ENCODE measurements at regions not wholly inside any gene's neighbourhood (a gene's known extent, or its start where the extent isn't known, plus 50 kb on each side); places are given as distances from the start of the nearest gene placed in this dataset.

- Histone ChIP-seq H3K27me3 (replicated peaks; ENCODE audit: control insufficient read depth, insufficient read depth, low read length) (no peaks in the 10 kb centered on the region), H3K9me3 (no peaks in the 10 kb centered on the region), H3K36me3 (ENCODE audit: control insufficient read depth, insufficient read depth, low read length) (no peaks in the 10 kb centered on the region), H3K4me1 (0 out of 2 replicates have a peak, but pooled peaks cover 4% of the 10 kb centered on the region), H3K4me3 (ENCODE audit: low read depth, low read length) (no peak overlapping the region)
- Mint-ChIP-seq H3K27ac (ENCODE audit: unreplicated experiment) (no peak overlapping the region), H3K4me1 (ENCODE audit: low read depth, unreplicated experiment) (no peaks in the 10 kb centered on the region), H3K27me3 (ENCODE audit: insufficient read depth, unreplicated experiment) (no peaks in the 10 kb centered on the region), H3K36me3 (ENCODE audit: insufficient read depth, unreplicated experiment) (peaks cover 5% of the 10 kb centered on the region), H3K9me3 (ENCODE audit: unreplicated experiment) (no peaks in the 10 kb centered on the region), H3K4me3 (ENCODE audit: unreplicated experiment) (no peak overlapping the region)
- no TSS peak for BruUV-seq (replicated peaks)
- ChIA-PET POLR2A (no interaction called here), CTCF (no interaction called here)
- no peak for DNase-seq
- intact Hi-C loops (cut with micrococcal nuclease; ENCODE audit: unreplicated experiment): no loop called here
- no peak for TF ChIP-seq CTCF (IDR thresholded peaks at IDR 0.05; ENCODE audit: insufficient read depth in 1 of 2, low read depth in 1 of 2, low read length in 1 of 2, severe bottlenecking in 1 of 2, unreplicated experiment in 1 of 2)
Measured at GRCh38 chr9:88268886-88269285, 119.4 kb upstream of the SPIN1 start.

- no peaks in the 10 kb centered on the region for H3K36me3 ChIP-seq (ENCODE audit: control insufficient read depth, insufficient read depth, low read length)
- Mint-ChIP-seq H3K27ac (ENCODE audit: unreplicated experiment) (no peak overlapping the region), H3K4me1 (ENCODE audit: low read depth, unreplicated experiment) (no peaks in the 10 kb centered on the region), H3K9me3 (ENCODE audit: unreplicated experiment) (no peaks in the 10 kb centered on the region), H3K27me3 (ENCODE audit: insufficient read depth, unreplicated experiment) (no peaks in the 10 kb centered on the region), H3K36me3 (ENCODE audit: insufficient read depth, unreplicated experiment) (peaks cover 5% of the 10 kb centered on the region), H3K4me3 (ENCODE audit: unreplicated experiment) (no peak overlapping the region)
- DNase-seq: no peak
- ChIA-PET POLR2A (no interaction called here), CTCF (no interaction called here)
- 0 out of 2 replicates have a peak, but pooled peaks cover 4% of the 10 kb centered on the region for H3K4me1 ChIP-seq
- H3K9me3 ChIP-seq: no peaks in the 10 kb centered on the region
- intact Hi-C loops (cut with micrococcal nuclease; ENCODE audit: unreplicated experiment): no loop called here
- TF ChIP-seq CTCF (IDR thresholded peaks at IDR 0.05; ENCODE audit: insufficient read depth in 1 of 2, low read depth in 1 of 2, low read length in 1 of 2, severe bottlenecking in 1 of 2, unreplicated experiment in 1 of 2): no peak
- H3K27me3 ChIP-seq (replicated peaks; ENCODE audit: control insufficient read depth, insufficient read depth, low read length): no peaks in the 10 kb centered on the region
- H3K4me3 ChIP-seq (ENCODE audit: low read depth, low read length): no peak overlapping the region
- no TSS peak for BruUV-seq (replicated peaks)
Measured at GRCh38 chr9:88267283-88267682, 121.0 kb upstream of the SPIN1 start.

- BruUV-seq (replicated peaks): no TSS peak
- H3K36me3 Mint-ChIP-seq (ENCODE audit: insufficient read depth, unreplicated experiment): peaks cover 8% of the 10 kb centered on the region
- TF ChIP-seq CTCF (IDR thresholded peaks at IDR 0.05; ENCODE audit: insufficient read depth in 1 of 2, low read depth in 1 of 2, low read length in 1 of 2, severe bottlenecking in 1 of 2, unreplicated experiment in 1 of 2): no peak
- no peaks in the 10 kb centered on the region for H3K27me3 ChIP-seq (replicated peaks; ENCODE audit: control insufficient read depth, insufficient read depth, low read length)
- H3K9me3 Mint-ChIP-seq (ENCODE audit: unreplicated experiment): no peaks in the 10 kb centered on the region
- ChIA-PET POLR2A (no interaction called here), CTCF (no interaction called here)
- no peak overlapping the region for H3K4me3 ChIP-seq (ENCODE audit: low read depth, low read length)
- no peak for DNase-seq
- H3K27me3 Mint-ChIP-seq (ENCODE audit: insufficient read depth, unreplicated experiment): no peaks in the 10 kb centered on the region
- no peak overlapping the region for H3K27ac Mint-ChIP-seq (ENCODE audit: unreplicated experiment)
- H3K4me1 ChIP-seq: 0 out of 2 replicates have a peak, but pooled peaks cover 4% of the 10 kb centered on the region
- intact Hi-C loops (cut with micrococcal nuclease; ENCODE audit: unreplicated experiment): no loop called here
- no peaks in the 10 kb centered on the region for H3K9me3 ChIP-seq
- no peak overlapping the region for H3K4me3 Mint-ChIP-seq (ENCODE audit: unreplicated experiment)
- H3K4me1 Mint-ChIP-seq (ENCODE audit: low read depth, unreplicated experiment): no peaks in the 10 kb centered on the region
- H3K36me3 ChIP-seq (ENCODE audit: control insufficient read depth, insufficient read depth, low read length): no peaks in the 10 kb centered on the region
Measured at GRCh38 chr9:88266416-88266815, 121.8 kb upstream of the SPIN1 start.
